GM12878 (cell line): ENCODE measurements at regions not wholly inside any gene's neighbourhood (a gene's known extent, or its start where the extent isn't known, plus 50 kb on each side); places are given as distances from the start of the nearest gene placed in this dataset.

Source experiments
- ATAC-seq: fragments of 200-7000 bp; cut with Tn5 transposase; 3 replicates; pipeline ENCODE4 v1.9.1; 2020; ENCODE audit warnings: mild to moderate bottlenecking, moderate library complexity
- BruUV-seq: library from RNA; stranded (reverse); fragments of 400-500 nt; replicated peaks from 2 replicates; lab custom pipeline; 2021; lab: Mats Ljungman, UMichigan
- CTCF ChIA-PET: fragments of 300-600 bp; sonication (Branson Sonifier 250); formaldehyde crosslinking; extraction: SDS; loops from one replicate; lab custom pipeline; 2021; ENCODE audit warnings: inconsistent platforms; lab: Yijun Ruan, JAX
- POLR2A ChIA-PET: fragments of 350-600 bp; formaldehyde crosslinking; extraction: SDS; loops from one replicate; lab custom pipeline; 2021; ENCODE audit warnings: inconsistent platforms; lab: Charles Lee
- RAD21 ChIA-PET: fragments of 300-600 bp; sonication (Branson Sonifier 250); formaldehyde crosslinking; loops from one replicate; lab custom pipeline; 2023; ENCODE audit warnings: antibody characterized with exemption; ENCODE audit not compliant: unreplicated experiment; lab: Charles Lee
- SMC1A ChIA-PET: fragments of 300-600 bp; sonication (Branson Sonifier 250); formaldehyde crosslinking; loops from one replicate; lab custom pipeline; 2023; ENCODE audit not compliant: unreplicated experiment, uncharacterized antibody; lab: Charles Lee
- DNase-seq: peaks from one replicate; pipeline ENCODE4 v3.0.0-alpha.2; 2011; ENCODE audit warnings: low read depth, low spot score
- FAIRE-seq: peaks from 3 replicates; lab custom pipeline; 2011; peaks lifted over from hg19 to GRCh38; lab: Jason Lieb, UNC
- H2AFZ ChIP-seq: 2 replicates; pipeline ENCODE4 v1.6.0; 2011; ENCODE audit warnings: low read depth, low read length, control low read depth; ENCODE audit not compliant: control insufficient read depth
- H3K27ac ChIP-seq: 2 replicates; pipeline ENCODE4 v1.5.1; 2011; ENCODE audit warnings: control low read depth; ENCODE audit not compliant: control insufficient read depth, insufficient read depth
- H3K27me3 ChIP-seq, 2 experiments: replicated peaks in 1 of 2; 2 replicates each; pipeline versions ENCODE4 v1.6.0 to v1.6.1; 2011; ENCODE audit warnings: low read length in 1 of 2; ENCODE audit not compliant: control insufficient read depth in 2 of 2, insufficient read depth in 2 of 2
- H3K36me3 ChIP-seq, 2 experiments: 2 replicates each; pipeline ENCODE4 v1.5.1; 2011; ENCODE audit warnings: low read length in 1 of 2; ENCODE audit not compliant: control insufficient read depth in 2 of 2, insufficient read depth in 2 of 2
- H3K4me1 ChIP-seq: 2 replicates; pipeline ENCODE4 v1.6.1; 2011; ENCODE audit warnings: mild to moderate bottlenecking, low read length, moderate library complexity, mixed read lengths; ENCODE audit not compliant: control insufficient read depth, insufficient read depth
- H3K4me2 ChIP-seq: 2 replicates; pipeline ENCODE4 v1.6.0; 2011; ENCODE audit warnings: control low read depth; ENCODE audit not compliant: control insufficient read depth, insufficient read depth
- H3K4me3 ChIP-seq: fragments of 200-600 bp; sonication (generic); 2 replicates; pipeline ENCODE4 v1.5.1; 2016
- H3K79me2 ChIP-seq: 2 replicates; pipeline ENCODE4 v1.6.0; 2011; ENCODE audit warnings: low read length; ENCODE audit not compliant: control insufficient read depth, insufficient read depth
- H3K9ac ChIP-seq: 2 replicates; pipeline ENCODE4 v1.8.0; 2011; ENCODE audit warnings: low read length, control low read depth, mixed read lengths; ENCODE audit not compliant: control insufficient read depth, insufficient read depth
- H3K9me3 ChIP-seq: replicated peaks from 3 replicates; pipeline ENCODE4 v1.5.1; 2011; ENCODE audit warnings: mild to moderate bottlenecking, low read length; ENCODE audit not compliant: control insufficient read depth, insufficient read depth
- H4K20me1 ChIP-seq: 2 replicates; pipeline ENCODE4 v1.6.0; 2011; ENCODE audit not compliant: control insufficient read depth, insufficient read depth
- ATF7 ChIP-seq: fragments of 450-650 bp; IDR thresholded peaks from 2 replicates; pipeline ENCODE4 v1.6.1; 2016; ENCODE audit warnings: low read depth, mild to moderate bottlenecking
- CEBPB ChIP-seq, 2 experiments: fragments of 150-350 bp in 1 of 2; IDR thresholded peaks; 2 replicates each; pipeline ENCODE4 v1.6.1; 2012 to 2014; ENCODE audit warnings: low read depth in 2 of 2, low read length in 2 of 2, borderline replicate concordance in 1 of 2, inconsistent platforms in 1 of 2
- CHD4 ChIP-seq: fragments of 200-600 bp; sonication (generic); IDR thresholded peaks from 2 replicates; pipeline ENCODE4 v1.6.1; 2016; ENCODE audit warnings: mild to moderate bottlenecking
- CTCF ChIP-seq, 3 experiments: IDR thresholded peaks in 2 of 3; conservative IDR thresholded peaks in 1 of 3; 2 replicates each; pipeline ENCODE4 v1.5.1; 2011; ENCODE audit warnings: low read depth in 3 of 3, low read length in 3 of 3, mild to moderate bottlenecking in 3 of 3, control low read depth in 2 of 3, moderate library complexity in 2 of 3, inconsistent platforms in 1 of 3, mixed read lengths in 1 of 3; ENCODE audit not compliant: control insufficient read depth in 2 of 3, insufficient read depth in 1 of 3; ENCODE audit errors: extremely low read depth in 1 of 3
- HDGF ChIP-seq: fragments of 450-650 bp; IDR thresholded peaks from 2 replicates; pipeline ENCODE4 v1.6.1; 2016; ENCODE audit warnings: antibody characterized with exemption
- KDM1A ChIP-seq: fragments of 200-600 bp; sonication (generic); IDR thresholded peaks from 2 replicates; pipeline ENCODE4 v1.6.1; 2016; ENCODE audit warnings: borderline replicate concordance
- LARP7 ChIP-seq: fragments of 450-650 bp; IDR thresholded peaks from 2 replicates; pipeline ENCODE4 v1.6.1; 2017; ENCODE audit warnings: mild to moderate bottlenecking
- NR2F1 ChIP-seq: fragments of 450-650 bp; conservative IDR thresholded peaks from 2 replicates; pipeline ENCODE4 v1.6.1; 2017; ENCODE audit warnings: mild to moderate bottlenecking
- POLR2AphosphoS5 ChIP-seq: IDR thresholded peaks from 2 replicates; pipeline ENCODE4 v1.6.1; 2011; ENCODE audit warnings: mild to moderate bottlenecking, low read length, inconsistent platforms
- SMAD1 ChIP-seq: fragments of 450-650 bp; IDR thresholded peaks from 2 replicates; pipeline ENCODE4 v1.6.1; 2018; ENCODE audit warnings: mild to moderate bottlenecking, low read depth; ENCODE audit not compliant: partially characterized antibody
- SMARCA5 ChIP-seq: fragments of 450-650 bp; IDR thresholded peaks from 2 replicates; pipeline ENCODE4 v1.6.1; 2017; ENCODE audit warnings: mild to moderate bottlenecking
- SPI1 ChIP-seq: IDR thresholded peaks from 2 replicates; pipeline ENCODE4 v1.6.1; 2011; ENCODE audit warnings: low read depth, mild to moderate bottlenecking, low read length, moderate library complexity, borderline replicate concordance; ENCODE audit not compliant: insufficient read depth
- STAT3 ChIP-seq: IDR thresholded peaks from 2 replicates; pipeline ENCODE4 v1.6.1; 2011; ENCODE audit warnings: low read depth, low read length, improper control_type of control experiment
- TAF1 ChIP-seq: IDR thresholded peaks from 2 replicates; pipeline ENCODE4 v1.6.1; 2011; ENCODE audit warnings: mild to moderate bottlenecking, low read depth, low read length, borderline replicate concordance
- TCF7 ChIP-seq: IDR thresholded peaks from 2 replicates; pipeline ENCODE4 v1.6.1; 2014; ENCODE audit warnings: antibody characterized with exemption, borderline replicate concordance
- ZSCAN29 ChIP-seq: fragments of 450-650 bp; IDR thresholded peaks from 2 replicates; pipeline ENCODE4 v1.6.1; 2017; ENCODE audit warnings: mild to moderate bottlenecking, moderate library complexity
- WGBS: methylation state at CpG from one replicate; pipeline ENCODE4 v1.1.6; 2016; ENCODE audit warnings: low lambda C conversion rate; ENCODE audit not compliant: insufficient replicate concordance, insufficient coverage; ENCODE audit errors: missing lambda C conversion rate; 5-methylcytosine and 5-hydroxymethylcytosine counted together
- in situ Hi-C: fragments of 300-500 bp; cut with MboI; formaldehyde crosslinking; loops from 9 replicates; pipeline ENCODE4 v1.14.3; 2018; ENCODE audit warnings: mixed read lengths
- intact Hi-C: fragments of 100-400 bp; cut with micrococcal nuclease; formaldehyde crosslinking; loops from one replicate; pipeline ENCODE4 v1.14.2; 2022; ENCODE audit not compliant: unreplicated experiment

DNA sequence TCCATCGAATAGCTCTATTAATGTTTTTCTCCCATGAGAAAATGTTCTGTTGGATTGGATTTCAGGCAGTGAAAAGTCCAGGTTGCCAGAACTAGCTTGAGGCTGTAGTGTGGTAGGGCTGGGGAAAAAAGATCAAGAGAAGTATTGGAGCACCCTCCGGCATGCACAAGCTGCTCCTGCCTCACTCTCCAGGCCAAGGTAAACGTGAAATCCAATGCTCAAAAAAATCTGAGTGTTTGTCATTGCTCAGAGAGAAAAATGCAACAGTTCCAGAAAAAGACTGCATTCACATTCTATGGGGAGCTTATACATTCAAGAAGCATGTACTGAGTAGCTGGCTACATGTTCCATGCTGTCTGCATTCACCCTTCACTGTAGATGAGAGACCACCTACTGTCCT, 680.9 kb upstream of the TBX3 start:
- 40% methylated on average over 3 of the region's 3 CpGs for WGBS
- SMC1A ChIA-PET: interaction anchor here (0.6 to 1.1 kb wide), 3 partner anchors 9 to 787 kb away, joined by 3 to 4 read pairs (median 3); no protein-coding TSS in a partner anchor

GRCh38 chr12:115362339-115362976, 678.5 kb upstream of the TBX3 start:
- ChIA-PET SMC1A (no interaction called here), POLR2A (no interaction called here), RAD21 (no interaction called here), CTCF (no interaction called here)
- H3K9ac ChIP-seq: no peak overlapping the region
- H3K9me3 ChIP-seq: no peaks in the 10 kb centered on the region
- ATAC-seq (no peak), DNase-seq (no peak), FAIRE-seq (no peak)
- H3K4me3 ChIP-seq: no peak overlapping the region
- in situ Hi-C loops (no loop called here), intact Hi-C loops (no loop called here)
- no peak overlapping the region for H3K27ac ChIP-seq
- H3K4me1 ChIP-seq: no peaks in the 10 kb centered on the region
- BruUV-seq: no TSS peak
- no peaks in the 10 kb centered on the region for H4K20me1 ChIP-seq
- TF ChIP-seq TCF7 (no peak), CTCF (IDR thresholded peaks at IDR 0.05 in 2 of 3, conservative IDR thresholded peaks at IDR 0.05 in 1 of 3; ENCODE audit: control insufficient read depth in 2 of 3, extremely low read depth in 1 of 3, insufficient read depth in 1 of 3, low read depth in 3 of 3, low read length in 3 of 3) (no peak), POLR2AphosphoS5 (no peak), NR2F1 (no peak), SMAD1 (no peak), SPI1 (no peak), LARP7 (no peak), KDM1A (no peak), CEBPB (IDR thresholded peaks at IDR 0.05; ENCODE audit: borderline replicate concordance in 1 of 2, low read depth in 2 of 2, low read length in 2 of 2) (no peak), SMARCA5 (no peak), ZSCAN29 (no peak), STAT3 (no peak), HDGF (no peak), ATF7 (no peak)
- H3K27me3 ChIP-seq: no peaks in the 10 kb centered on the region
- no peaks in the 10 kb centered on the region for H3K36me3 ChIP-seq
- H2AFZ ChIP-seq: no peak overlapping the region
- no peak overlapping the region for H3K4me2 ChIP-seq
- WGBS: 23% methylated on average over 4 of the region's 4 CpGs
- H3K79me2 ChIP-seq: no peaks in the 10 kb centered on the region

More for the DNA sequence above, 680.9 kb upstream of the TBX3 start:
- no peak overlapping the region for H3K9ac ChIP-seq
- CTCF ChIA-PET: interaction anchor here (0.6 kb wide), 2 partner anchors 157 to 212 kb away, joined by 3 to 4 read pairs; no protein-coding TSS in a partner anchor
- POLR2A ChIA-PET: no interaction called here
- TF ChIP-seq CHD4 (no peak), TAF1 (no peak)
- TF ChIP-seq, all 136 proteins: peak for 0
- Histone ChIP-seq H3K4me3 (no peak overlapping the region), H3K27ac (no peak overlapping the region), H2AFZ (no peak overlapping the region), H4K20me1 (no peaks in the 10 kb centered on the region), H3K4me2 (no peak overlapping the region), H3K9me3 (no peaks in the 10 kb centered on the region), H3K4me1 (no peaks in the 10 kb centered on the region), H3K79me2 (no peaks in the 10 kb centered on the region), H3K27me3 (no peaks in the 10 kb centered on the region), H3K36me3 (no peaks in the 10 kb centered on the region)
- RAD21 ChIA-PET: interaction anchor here (0.6 kb wide), 2 partner anchors 129 to 378 kb away, joined by 3 read pairs; no protein-coding TSS in a partner anchor
- in situ Hi-C loops: no loop called here
- FAIRE-seq (no peak), ATAC-seq (no peak), DNase-seq (no peak)
- intact Hi-C loops: no loop called here
- no TSS peak for BruUV-seq
